IMR-90 (cell line): ENCODE measurements at regions not wholly inside any gene's neighbourhood (a gene's known extent, or its start where the extent isn't known, plus 50 kb on each side); places are given as distances from the start of the nearest gene placed in this dataset.

Experiments used
- ATAC-seq: fragments of 200-7000 bp; cut with Tn5 transposase; 2 replicates; pipeline ENCODE4 v1.9.1; 2020; ENCODE audit warnings: low read depth, mild to moderate bottlenecking, moderate library complexity
- BruUV-seq: library from RNA; stranded (reverse); fragments of 400-500 nt; replicated peaks from 2 replicates; lab custom pipeline; 2021; lab: Mats Ljungman, UMichigan
- CTCF ChIA-PET: fragments of 300-600 bp; formaldehyde crosslinking; extraction: SDS; loops from one replicate; lab custom pipeline; 2021; ENCODE audit warnings: antibody characterized with exemption; lab: Yijun Ruan, JAX
- POLR2A ChIA-PET: fragments of 300-600 bp; sonication (Branson Sonifier 250); formaldehyde crosslinking; loops from one replicate; lab custom pipeline; 2022; ENCODE audit warnings: antibody characterized with exemption; ENCODE audit not compliant: unreplicated experiment; lab: Charles Lee
- DNase-seq: peaks from one replicate; pipeline ENCODE4 v3.0.0; 2013
- H2AFZ ChIP-seq: replicated peaks from 2 replicates; pipeline ENCODE3; 2013; ENCODE audit warnings: low read length, mild to moderate bottlenecking; ENCODE audit not compliant: poor library complexity
- H2AK5ac ChIP-seq: 2 replicates; pipeline ENCODE4 v1.6.1; 2013; ENCODE audit warnings: low read depth, low read length, inconsistent platforms
- H2AK9ac ChIP-seq: replicated peaks from 2 replicates; pipeline ENCODE3; 2013; ENCODE audit warnings: mild to moderate bottlenecking, low read depth, low read length, moderate library complexity; ENCODE audit not compliant: poor library complexity
- H2BK120ac ChIP-seq: 2 replicates; pipeline ENCODE4 v1.6.1; 2013; ENCODE audit warnings: low read depth, low read length, inconsistent platforms
- H2BK15ac ChIP-seq: 3 replicates; pipeline ENCODE4 v1.6.1; 2013; ENCODE audit warnings: low read depth, low read length, inconsistent platforms
- H2BK20ac ChIP-seq: 2 replicates; pipeline ENCODE4 v1.6.1; 2013; ENCODE audit warnings: low read depth, mild to moderate bottlenecking, inconsistent platforms, low read length, moderate library complexity
- H2BK5ac ChIP-seq: 2 replicates; pipeline ENCODE4 v1.6.1; 2013; ENCODE audit warnings: mild to moderate bottlenecking, low read depth, low read length, inconsistent platforms; ENCODE audit not compliant: poor library complexity, severe bottlenecking
- H3K14ac ChIP-seq: replicated peaks from 2 replicates; pipeline ENCODE4 v1.6.1; 2013; ENCODE audit warnings: low read depth, low read length, inconsistent platforms
- H3K18ac ChIP-seq: 2 replicates; pipeline ENCODE4 v1.6.1; 2013; ENCODE audit warnings: low read depth, low read length, control low read depth
- H3K23ac ChIP-seq: 2 replicates; pipeline ENCODE4 v1.6.1; 2013; ENCODE audit warnings: low read depth, low read length, inconsistent platforms
- H3K27ac ChIP-seq: 2 replicates; pipeline ENCODE4 v1.5.1; 2013; ENCODE audit warnings: mild to moderate bottlenecking, control low read depth, low read length; ENCODE audit not compliant: insufficient read depth
- H3K27me3 ChIP-seq: 2 replicates; pipeline ENCODE4 v1.6.1; 2013; ENCODE audit warnings: low read length; ENCODE audit not compliant: control insufficient read depth, insufficient read depth
- H3K36me3 ChIP-seq: 2 replicates; pipeline ENCODE4 v1.6.1; 2013; ENCODE audit warnings: low read length, mixed read lengths; ENCODE audit not compliant: control insufficient read depth, insufficient read depth
- H3K4ac ChIP-seq: 2 replicates; pipeline ENCODE4 v1.6.1; 2013; ENCODE audit warnings: low read depth, low read length, inconsistent platforms
- H3K4me1 ChIP-seq: 2 replicates; pipeline ENCODE4 v1.6.1; 2013; ENCODE audit warnings: low read length, mixed read lengths; ENCODE audit not compliant: control insufficient read depth, insufficient read depth
- H3K4me2 ChIP-seq: 2 replicates; pipeline ENCODE4 v1.6.1; 2013; ENCODE audit warnings: low read depth, mild to moderate bottlenecking, control low read depth, low read length, moderate library complexity
- H3K4me3 ChIP-seq: 2 replicates; pipeline ENCODE4 v1.5.1; 2013; ENCODE audit warnings: low read depth, mild to moderate bottlenecking, control low read depth, low read length, moderate library complexity; ENCODE audit not compliant: insufficient read depth
- H3K56ac ChIP-seq: 2 replicates; pipeline ENCODE4 v1.6.1; 2013; ENCODE audit warnings: low read length, inconsistent platforms; ENCODE audit not compliant: insufficient read depth; ENCODE audit errors: extremely low read depth
- H3K79me1 ChIP-seq, 2 experiments: 2 replicates each; pipeline ENCODE4 v1.6.1; 2013; ENCODE audit warnings: low read length in 2 of 2, inconsistent platforms in 1 of 2, low read depth in 1 of 2
- H3K9ac ChIP-seq: 2 replicates; pipeline ENCODE4 v1.6.1; 2013; ENCODE audit warnings: low read depth, low read length, control low read depth
- H3K9me1 ChIP-seq: 2 replicates; pipeline ENCODE4 v1.6.1; 2013; ENCODE audit warnings: low read length, inconsistent platforms; ENCODE audit not compliant: insufficient read depth
- H3K9me3 ChIP-seq: 2 replicates; pipeline ENCODE4 v1.6.1; 2013; ENCODE audit warnings: low read length; ENCODE audit not compliant: control insufficient read depth, insufficient read depth
- H4K20me1 ChIP-seq: 2 replicates; pipeline ENCODE4 v1.6.1; 2013; ENCODE audit warnings: low read length, inconsistent platforms; ENCODE audit not compliant: insufficient read depth
- H4K5ac ChIP-seq: 2 replicates; pipeline ENCODE4 v1.6.1; 2013; ENCODE audit warnings: mild to moderate bottlenecking, low read depth, low read length, control low read depth
- H4K8ac ChIP-seq, 2 experiments: 2 replicates each; pipeline ENCODE4 v1.6.1; 2013; ENCODE audit warnings: low read depth in 2 of 2, low read length in 2 of 2, control low read depth in 1 of 2, inconsistent platforms in 1 of 2
- H4K91ac ChIP-seq: 2 replicates; pipeline ENCODE4 v1.6.1; 2013; ENCODE audit warnings: low read depth, low read length, inconsistent platforms; ENCODE audit not compliant: insufficient read depth
- BHLHE40 ChIP-seq: fragments of 150-350 bp; IDR thresholded peaks from 2 replicates; pipeline ENCODE4 v1.6.1; 2016; ENCODE audit warnings: mild to moderate bottlenecking, low read depth, low read length
- CEBPB ChIP-seq: IDR thresholded peaks from 2 replicates; pipeline ENCODE4 v1.6.1; 2012; ENCODE audit warnings: low read depth, low read length, improper control_type of control experiment
- CHD1 ChIP-seq: IDR thresholded peaks from 2 replicates; pipeline ENCODE4 v1.6.1; 2012; ENCODE audit warnings: low read depth, low read length, improper control_type of control experiment
- CTCF ChIP-seq: conservative IDR thresholded peaks from 2 replicates; pipeline ENCODE4 v1.5.1; 2012; ENCODE audit warnings: mild to moderate bottlenecking, low read depth, low read length, improper control_type of control experiment
- ELK1 ChIP-seq: fragments of 150-350 bp; IDR thresholded peaks from 2 replicates; pipeline ENCODE4 v1.6.1; 2016; ENCODE audit warnings: low read depth, mild to moderate bottlenecking, low read length, moderate library complexity, borderline replicate concordance
- FOS ChIP-seq: fragments of 150-350 bp; IDR thresholded peaks from 2 replicates; pipeline ENCODE4 v1.6.1; 2016; ENCODE audit warnings: low read depth, low read length
- MAFK ChIP-seq: IDR thresholded peaks from 2 replicates; pipeline ENCODE4 v1.6.1; 2012; ENCODE audit warnings: low read depth, low read length, improper control_type of control experiment
- MAZ ChIP-seq: IDR thresholded peaks from 2 replicates; pipeline ENCODE4 v1.6.1; 2012; ENCODE audit warnings: low read depth, mild to moderate bottlenecking, low read length, improper control_type of control experiment, moderate library complexity, borderline replicate concordance
- MXI1 ChIP-seq: IDR thresholded peaks from 2 replicates; pipeline ENCODE4 v1.6.1; 2012; ENCODE audit warnings: low read depth, mild to moderate bottlenecking, low read length, moderate library complexity, borderline replicate concordance
- NFE2L2 ChIP-seq: fragments of 150-350 bp; IDR thresholded peaks from 2 replicates; pipeline ENCODE4 v1.6.1; 2016; ENCODE audit warnings: low read depth, mild to moderate bottlenecking, low read length
- POLR2A ChIP-seq: IDR thresholded peaks from 2 replicates; pipeline ENCODE4 v1.6.1; 2012; ENCODE audit warnings: mild to moderate bottlenecking, low read depth, low read length
- RAD21 ChIP-seq: IDR thresholded peaks from 2 replicates; pipeline ENCODE4 v1.6.1; 2012; ENCODE audit warnings: low read length, improper control_type of control experiment
- RCOR1 ChIP-seq: IDR thresholded peaks from 2 replicates; pipeline ENCODE4 v1.6.1; 2012; ENCODE audit warnings: mild to moderate bottlenecking, low read length, improper control_type of control experiment; ENCODE audit not compliant: insufficient replicate concordance
- RFX5 ChIP-seq: IDR thresholded peaks from 2 replicates; pipeline ENCODE4 v1.8.0; 2012; ENCODE audit warnings: low read depth, mild to moderate bottlenecking, low read length, moderate library complexity
- SMC3 ChIP-seq: fragments of 150-350 bp; IDR thresholded peaks from 2 replicates; pipeline ENCODE4 v1.6.1; 2016; ENCODE audit warnings: low read depth, mild to moderate bottlenecking, antibody characterized with exemption, low read length, moderate library complexity
- USF2 ChIP-seq: fragments of 150-350 bp; IDR thresholded peaks from 2 replicates; pipeline ENCODE4 v1.6.1; 2017; ENCODE audit warnings: mild to moderate bottlenecking, antibody characterized with exemption, low read length, low read depth
- WGBS, 2 experiments: methylation state at CpG; one replicate each; pipeline versions ENCODE4 v1.1.5 to v1.1.7; 2013; ENCODE audit warnings: missing lambda C conversion rate in 2 of 2; ENCODE audit not compliant: insufficient read length in 1 of 2; ENCODE audit errors: extremely low coverage in 2 of 2; 5-methylcytosine and 5-hydroxymethylcytosine counted together
- dilution Hi-C: fragments of 300-500 bp; cut with HindIII; formaldehyde crosslinking; loops from one replicate; pipeline ENCODE4 v1.14.3; 2018; ENCODE audit warnings: low sequenced_read_pairs; ENCODE audit not compliant: unreplicated experiment
- in situ Hi-C: fragments of 300-500 bp; cut with MboI; formaldehyde crosslinking; loops from 3 replicates; pipeline ENCODE4 v1.14.3; 2019; ENCODE audit warnings: low sequenced_read_pairs, inconsistent platforms, mixed read lengths
- intact Hi-C: fragments of 100-400 bp; cut with micrococcal nuclease; formaldehyde crosslinking; loops from 2 replicates; pipeline ENCODE4 v1.10.0; 2022

- H3K27me3 ChIP-seq = no peaks in the 10 kb centered on the region
- no peak overlapping the region for H2AK9ac ChIP-seq
- no peaks in the 10 kb centered on the region for H3K9me3 ChIP-seq
- no CpG with 5 or more reads among the region's 8 CpGs for WGBS, 2 experiments
- ATAC-seq (no peak), DNase-seq (no peak)
- no peak overlapping the region for H2BK20ac ChIP-seq
- no TSS peak for BruUV-seq
- intact Hi-C loops = no loop called here
- H4K91ac ChIP-seq = no peak overlapping the region
- H3K4me3 ChIP-seq = no peak overlapping the region
- ChIA-PET POLR2A (no interaction called here), CTCF (no interaction called here)
- H3K4me1 ChIP-seq = 0 out of 2 replicates have a peak, but pooled peaks cover 3% of the 10 kb centered on the region
- H3K36me3 ChIP-seq = no peaks in the 10 kb centered on the region
- no peak overlapping the region for H2BK15ac ChIP-seq
- no peak overlapping the region for H3K4ac ChIP-seq
- dilution Hi-C loops = no loop called here
- H3K56ac ChIP-seq = no peak overlapping the region
- H4K5ac ChIP-seq = no peak overlapping the region
- no peak overlapping the region for H3K14ac ChIP-seq
- no peak overlapping the region for H2AFZ ChIP-seq
- H4K20me1 ChIP-seq = no peaks in the 10 kb centered on the region
- H2AK5ac ChIP-seq = no peak overlapping the region
- no peak overlapping the region for H3K18ac ChIP-seq
- no peak overlapping the region for H3K4me2 ChIP-seq
- H3K79me1 ChIP-seq = no peaks in the 10 kb centered on the region
- H3K9me1 ChIP-seq = 0 out of 2 replicates have a peak, but pooled peaks cover 3% of the 10 kb centered on the region
- in situ Hi-C loops = no loop called here
- no peak overlapping the region for H4K8ac ChIP-seq
- H3K23ac ChIP-seq = no peak overlapping the region
- H2BK120ac ChIP-seq = no peak overlapping the region
- no peak overlapping the region for H3K27ac ChIP-seq
- TF ChIP-seq RCOR1 (no peak), NFE2L2 (no peak), MXI1 (no peak), RAD21 (no peak), USF2 (no peak), SMC3 (no peak), BHLHE40 (no peak), CTCF (no peak), ELK1 (no peak), POLR2A (no peak), MAZ (no peak), RFX5 (no peak), CEBPB (no peak), FOS (no peak), CHD1 (no peak), MAFK (no peak)
- no peak overlapping the region for H3K9ac ChIP-seq
- no peak overlapping the region for H2BK5ac ChIP-seq
These were observed 58.7 kb upstream of the ADORA2B start for GRCh38 chr17:15886221-15886620.
